Liver (tissue), 8 donors: ENCODE measurements at regions not wholly inside any gene's neighbourhood (a gene's known extent, or its start where the extent isn't known, plus 50 kb on each side); places are given as distances from the start of the nearest gene placed in this dataset.

Source experiments
- DNase-seq: peaks from one replicate; pipeline ENCODE4 v3.0.0-alpha.2; 2017; ENCODE audit warnings: low spot score
- H3K27ac ChIP-seq, 2 donors: one replicate each; pipeline ENCODE4 v1.7.0; 2013; ENCODE audit warnings: inconsistent platforms in 2 of 2, low read length in 2 of 2, control low read depth in 1 of 2, low read depth in 1 of 2, mild to moderate bottlenecking in 1 of 2
- H3K27me3 ChIP-seq, 4 donors: one replicate each; pipeline versions ENCODE4 v1.6.1 to v1.7.0; 2013; ENCODE audit warnings: low read length in 3 of 4, inconsistent platforms in 1 of 4, mild to moderate bottlenecking in 1 of 4, moderate library complexity in 1 of 4; ENCODE audit not compliant: control insufficient read depth in 4 of 4, insufficient read depth in 4 of 4
- H3K36me3 ChIP-seq, 4 donors: one replicate each; pipeline versions ENCODE4 v1.6.1 to v1.7.0; 2013; ENCODE audit warnings: low read length in 3 of 4, mild to moderate bottlenecking in 3 of 4, low read depth in 1 of 4, moderate library complexity in 1 of 4; ENCODE audit not compliant: control insufficient read depth in 4 of 4, insufficient read depth in 3 of 4
- H3K4me1 ChIP-seq, 4 donors: one replicate each; pipeline versions ENCODE4 v1.6.1 to v1.7.0; 2013; ENCODE audit warnings: low read length in 3 of 4, mild to moderate bottlenecking in 3 of 4, moderate library complexity in 1 of 4; ENCODE audit not compliant: control insufficient read depth in 4 of 4, insufficient read depth in 4 of 4
- H3K4me3 ChIP-seq, 3 donors: one replicate each; pipeline versions ENCODE4 v1.6.1 to v1.7.0; 2013; ENCODE audit warnings: low read length in 3 of 3, control low read depth in 1 of 3, low read depth in 1 of 3, mild to moderate bottlenecking in 1 of 3
- H3K9ac ChIP-seq, 2 donors: one replicate each; pipeline ENCODE4 v1.7.0; 2013; ENCODE audit warnings: low read length in 2 of 2, mild to moderate bottlenecking in 2 of 2, moderate library complexity in 2 of 2, control low read depth in 1 of 2, low read depth in 1 of 2
- H3K9me3 ChIP-seq, 4 donors: one replicate each; pipeline versions ENCODE4 v1.6.1 to v1.7.0; 2013; ENCODE audit warnings: low read length in 3 of 4; ENCODE audit not compliant: control insufficient read depth in 4 of 4
- ATF3 ChIP-seq: IDR thresholded peaks from 2 replicates; pipeline ENCODE4 v1.6.1; 2016; ENCODE audit warnings: antibody characterized with exemption
- CTCF ChIP-seq: fragments of 150-350 bp; IDR thresholded peaks from 2 replicates; pipeline ENCODE4 v1.5.1; 2017; ENCODE audit warnings: improper control_type of control experiment, low read depth, low read length; ENCODE audit not compliant: missing input control
- EGR1 ChIP-seq, 2 donors: IDR thresholded peaks; 2 replicates each; pipeline ENCODE4 v1.6.1; 2016 to 2018; ENCODE audit warnings: antibody characterized with exemption in 2 of 2, low read depth in 2 of 2
- FOXA1 ChIP-seq: IDR thresholded peaks from 2 replicates; pipeline ENCODE4 v1.6.1; 2016; ENCODE audit warnings: antibody characterized with exemption
- FOXA2 ChIP-seq: IDR thresholded peaks from 2 replicates; pipeline ENCODE4 v1.6.1; 2016; ENCODE audit warnings: antibody characterized with exemption
- GABPA ChIP-seq, 2 donors: IDR thresholded peaks in 1 of 2; conservative IDR thresholded peaks in 1 of 2; 2 replicates each; pipeline ENCODE4 v1.6.1; 2016; ENCODE audit warnings: antibody characterized with exemption in 2 of 2, mild to moderate bottlenecking in 1 of 2, moderate library complexity in 1 of 2
- HNF4A ChIP-seq, 2 donors: conservative IDR thresholded peaks; 2 replicates each; pipeline ENCODE4 v1.6.1; 2016; ENCODE audit warnings: antibody characterized with exemption in 2 of 2, mild to moderate bottlenecking in 2 of 2
- HNF4G ChIP-seq: IDR thresholded peaks from 2 replicates; pipeline ENCODE4 v1.6.1; 2016; ENCODE audit warnings: antibody characterized with exemption
- JUND ChIP-seq, 2 donors: IDR thresholded peaks; 2 replicates each; pipeline ENCODE4 v1.6.1; 2016; ENCODE audit warnings: antibody characterized with exemption in 2 of 2
- MAX ChIP-seq: IDR thresholded peaks from 2 replicates; pipeline ENCODE4 v1.6.1; 2016; ENCODE audit warnings: antibody characterized with exemption
- NR2F2 ChIP-seq: IDR thresholded peaks from 2 replicates; pipeline ENCODE4 v1.6.1; 2016; ENCODE audit warnings: antibody characterized with exemption
- RAD21 ChIP-seq, 2 donors: IDR thresholded peaks; 2 replicates each; pipeline ENCODE4 v1.6.1; 2016; ENCODE audit warnings: antibody characterized with exemption in 2 of 2, mild to moderate bottlenecking in 2 of 2
- REST ChIP-seq: IDR thresholded peaks from 2 replicates; pipeline ENCODE4 v1.6.1; 2016; ENCODE audit warnings: antibody characterized with exemption, mild to moderate bottlenecking
- RXRA ChIP-seq, 2 donors: IDR thresholded peaks; 2 replicates each; pipeline ENCODE4 v1.6.1; 2017 to 2018; ENCODE audit warnings: antibody characterized with exemption in 2 of 2, mild to moderate bottlenecking in 1 of 2
- SP1 ChIP-seq: IDR thresholded peaks from 2 replicates; pipeline ENCODE4 v1.6.1; 2018; ENCODE audit warnings: antibody characterized with exemption, mild to moderate bottlenecking
- TAF1 ChIP-seq: conservative IDR thresholded peaks from 2 replicates; pipeline ENCODE4 v1.6.1; 2016; ENCODE audit warnings: antibody characterized with exemption, mild to moderate bottlenecking
- YY1 ChIP-seq: IDR thresholded peaks from 2 replicates; pipeline ENCODE4 v1.6.1; 2016; ENCODE audit warnings: antibody characterized with exemption, mild to moderate bottlenecking
- ZBTB33 ChIP-seq: IDR thresholded peaks from 2 replicates; pipeline ENCODE4 v1.6.1; 2016; ENCODE audit warnings: antibody characterized with exemption
- WGBS: extraction: QIAGEN DNeasy Blood & Tissue Kit; methylation state at CpG from one replicate; pipeline ENCODE4 v1.1.7; 2013; 5-methylcytosine and 5-hydroxymethylcytosine counted together
- donor health status: healthy.
- donor health status: healthy.
- donor health status: healthy.
- donor health status: healthy.
- donor health status: healthy.

GRCh38 chr1:168424281-168424680 lies 119.5 kb downstream of the XCL2 start:
- Histone ChIP-seq H3K4me1 (no peaks in the 10 kb centered on the region), H3K9ac (no peak overlapping the region), H3K27ac (no peak overlapping the region), H3K4me3 (no peak overlapping the region), H3K9me3 (no peaks in the 10 kb centered on the region), H3K36me3 (no peaks in the 10 kb centered on the region), H3K27me3 (no peaks in the 10 kb centered on the region)
- WGBS, result 92% methylated on average over 2 of the region's 2 CpGs
- DNase-seq, result no peak
- TF ChIP-seq YY1 (no peak), NR2F2 (no peak), REST (no peak), MAX (no peak), EGR1 (IDR thresholded peaks at IDR 0.05; ENCODE audit: low read depth in 2 of 2) (no peak), HNF4A (conservative IDR thresholded peaks at IDR 0.05) (no peak), FOXA2 (no peak), FOXA1 (no peak), HNF4G (no peak), GABPA (IDR thresholded peaks at IDR 0.05 in 1 of 2, conservative IDR thresholded peaks at IDR 0.05 in 1 of 2) (no peak), JUND (IDR thresholded peaks at IDR 0.05) (no peak), RAD21 (IDR thresholded peaks at IDR 0.05) (no peak), SP1 (no peak), ZBTB33 (no peak), TAF1 (no peak), CTCF (no peak), RXRA (IDR thresholded peaks at IDR 0.05) (no peak), ATF3 (no peak)
